HUES6 (cell line): ENCODE measurements at regions not wholly inside any gene's neighbourhood (a gene's known extent, or its start where the extent isn't known, plus 50 kb on each side); places are given as distances from the start of the nearest gene placed in this dataset.

Experiments
- H3K27ac ChIP-seq: 2 replicates; pipeline ENCODE4 v1.7.0; 2013; ENCODE audit warnings: low read depth, mild to moderate bottlenecking, low read length, inconsistent platforms
- H3K27me3 ChIP-seq: 2 replicates; pipeline ENCODE4 v1.6.1; 2013; ENCODE audit warnings: low read length; ENCODE audit not compliant: control insufficient read depth, insufficient read depth
- H3K36me3 ChIP-seq: 2 replicates; pipeline ENCODE4 v1.6.1; 2013; ENCODE audit warnings: low read length; ENCODE audit not compliant: control insufficient read depth, insufficient read depth
- H3K4me1 ChIP-seq: 2 replicates; pipeline ENCODE4 v1.6.1; 2013; ENCODE audit warnings: low read length; ENCODE audit not compliant: control insufficient read depth, insufficient read depth
- H3K4me3 ChIP-seq: 2 replicates; pipeline ENCODE4 v1.5.1; 2013; ENCODE audit warnings: low read depth, low read length
- H3K9ac ChIP-seq: one replicate; pipeline ENCODE4 v1.6.1; 2013; ENCODE audit warnings: mild to moderate bottlenecking, low read length
- H3K9me3 ChIP-seq: 2 replicates; pipeline ENCODE4 v1.6.1; 2013; ENCODE audit warnings: low read depth, low read length; ENCODE audit not compliant: control insufficient read depth, insufficient read depth

DNA sequence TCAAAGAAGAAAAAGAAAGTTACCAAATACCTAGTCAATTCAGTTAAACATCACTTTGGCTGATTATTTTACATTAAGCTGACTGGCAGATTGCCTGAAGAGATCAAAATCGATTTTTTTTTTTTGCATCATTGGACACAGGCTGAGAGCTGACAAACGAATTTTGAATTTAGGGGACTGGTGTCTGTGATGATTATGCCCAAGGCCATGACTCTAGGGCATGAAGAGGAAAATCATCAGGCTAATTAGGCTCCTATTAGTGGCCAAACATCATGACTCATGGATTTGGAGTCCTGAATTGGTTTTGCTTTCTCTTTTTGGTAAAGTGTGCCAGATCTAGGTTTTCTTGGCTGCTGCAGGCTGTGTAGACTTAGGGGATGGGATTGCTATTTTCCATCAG, 829.3 kb upstream of the LCORL start:
- Histone ChIP-seq H3K9ac (no peak overlapping the region), H3K36me3 (no peaks in the 10 kb centered on the region), H3K9me3 (no peaks in the 10 kb centered on the region), H3K4me3 (no peak overlapping the region), H3K27me3 (no peaks in the 10 kb centered on the region), H3K4me1 (no peaks in the 10 kb centered on the region), H3K27ac (no peak overlapping the region)

DNA sequence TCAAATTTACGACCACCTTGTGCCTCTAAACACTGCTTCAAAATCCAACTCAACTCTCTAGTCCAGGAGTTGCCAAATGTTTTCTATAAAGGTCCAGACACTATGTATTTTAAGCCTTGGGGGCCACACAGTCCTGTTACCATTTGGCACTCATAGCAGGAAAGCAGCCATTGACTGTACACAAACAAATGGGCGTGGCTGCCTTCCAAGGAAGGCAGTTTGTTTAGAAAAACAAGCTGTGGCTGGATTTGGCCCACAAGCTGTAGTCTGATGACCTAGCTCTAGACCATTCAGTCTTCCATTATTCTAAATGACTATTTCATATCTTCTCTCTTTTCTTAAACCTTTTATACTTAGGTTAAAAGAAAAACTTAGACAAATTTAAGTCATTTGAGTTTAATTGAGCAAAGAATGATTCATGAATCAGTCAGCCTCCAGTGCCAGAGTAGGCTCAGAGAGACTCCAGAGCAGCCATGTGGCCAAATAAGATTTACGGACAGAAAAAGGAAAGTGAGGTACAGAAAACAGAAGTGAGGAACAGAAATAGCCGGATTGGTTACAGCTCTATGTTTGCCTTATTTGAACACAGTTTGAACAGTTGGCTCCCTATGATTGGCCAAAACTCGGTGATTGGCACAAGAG, 825.8 kb upstream of the LCORL start:
- no peaks in the 10 kb centered on the region for H3K4me1 ChIP-seq
- no peaks in the 10 kb centered on the region for H3K27me3 ChIP-seq
- no peak overlapping the region for H3K27ac ChIP-seq
- no peak overlapping the region for H3K4me3 ChIP-seq
- no peaks in the 10 kb centered on the region for H3K36me3 ChIP-seq
- H3K9me3 ChIP-seq, result peaks cover 15% of the 10 kb centered on the region
- no peak overlapping the region for H3K9ac ChIP-seq

- H3K9me3 ChIP-seq, result peaks cover 20% of the 10 kb centered on the region
- no peak overlapping the region for H3K4me3 ChIP-seq
- no peak overlapping the region for H3K9ac ChIP-seq
- no peaks in the 10 kb centered on the region for H3K36me3 ChIP-seq
- H3K27me3 ChIP-seq, result no peaks in the 10 kb centered on the region
- H3K27ac ChIP-seq, result no peak overlapping the region
- H3K4me1 ChIP-seq, result no peaks in the 10 kb centered on the region
Observed at GRCh38 chr4:18846313-18846712, 824.8 kb upstream of the LCORL start.

GRCh38 chr4:18844726-18845125, 823.2 kb upstream of the LCORL start:
- Histone ChIP-seq H3K9me3 (peaks cover 20% of the 10 kb centered on the region), H3K4me1 (no peaks in the 10 kb centered on the region), H3K27me3 (no peaks in the 10 kb centered on the region), H3K27ac (no peak overlapping the region), H3K9ac (no peak overlapping the region), H3K4me3 (no peak overlapping the region), H3K36me3 (no peaks in the 10 kb centered on the region)

DNA sequence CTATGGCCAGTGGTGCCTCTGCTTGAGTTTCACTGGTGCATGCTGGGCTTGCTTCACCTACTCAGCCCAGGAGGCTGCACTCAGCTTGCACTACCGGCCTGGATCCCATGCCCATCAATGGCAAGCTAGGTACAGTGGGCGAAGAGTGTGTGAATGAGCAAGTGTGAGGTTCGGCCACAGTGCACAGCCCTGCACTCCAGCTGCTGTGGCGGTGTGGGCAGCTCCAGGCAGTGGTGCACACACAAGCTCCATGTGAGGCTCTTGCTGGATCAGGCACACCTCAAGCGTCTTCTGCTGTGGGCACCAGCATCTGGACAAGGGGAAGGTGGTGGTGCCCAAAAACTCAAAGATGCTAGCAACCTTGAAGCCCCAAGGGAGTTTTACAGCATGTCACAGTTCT, 820.9 kb upstream of the LCORL start:
- no peaks in the 10 kb centered on the region for H3K27me3 ChIP-seq
- no peak overlapping the region for H3K4me3 ChIP-seq
- peaks cover 20% of the 10 kb centered on the region for H3K9me3 ChIP-seq
- no peaks in the 10 kb centered on the region for H3K36me3 ChIP-seq
- no peak overlapping the region for H3K27ac ChIP-seq
- H3K4me1 ChIP-seq, result no peaks in the 10 kb centered on the region
- H3K9ac ChIP-seq, result no peak overlapping the region

DNA sequence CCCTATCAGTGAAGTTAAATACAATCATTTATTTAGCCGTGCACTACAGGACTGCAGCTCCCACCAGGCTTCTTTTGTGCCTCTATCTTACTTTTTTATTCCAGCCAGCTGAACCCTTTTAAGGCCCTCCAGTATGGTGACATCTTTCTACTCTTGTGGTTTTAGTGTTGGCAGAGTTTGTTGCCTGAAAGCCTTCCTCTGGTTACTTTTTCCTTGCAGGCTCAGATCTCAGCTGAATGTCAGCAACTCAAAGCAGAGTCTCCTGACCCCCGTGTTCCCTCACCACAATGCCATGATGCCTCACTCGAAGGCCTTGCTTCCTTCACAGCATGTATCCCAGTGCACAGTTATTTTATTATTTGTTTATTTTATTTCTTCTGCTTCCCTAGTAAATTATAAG, 818.9 kb upstream of the LCORL start:
- no peaks in the 10 kb centered on the region for H3K27me3 ChIP-seq
- no peaks in the 10 kb centered on the region for H3K4me1 ChIP-seq
- H3K36me3 ChIP-seq, result no peaks in the 10 kb centered on the region
- H3K4me3 ChIP-seq, result no peak overlapping the region
- peaks cover 20% of the 10 kb centered on the region for H3K9me3 ChIP-seq
- H3K9ac ChIP-seq, result no peak overlapping the region
- no peak overlapping the region for H3K27ac ChIP-seq

GRCh38 chr4:18816228-18816895, 794.8 kb upstream of the LCORL start:
- Histone ChIP-seq H3K9ac (no peak overlapping the region), H3K9me3 (peaks cover 26% of the 10 kb centered on the region), H3K27ac (no peak overlapping the region), H3K27me3 (no peaks in the 10 kb centered on the region), H3K4me1 (no peaks in the 10 kb centered on the region), H3K36me3 (peaks cover 3% of the 10 kb centered on the region; the same call in 1 of the 2 replicates), H3K4me3 (no peak overlapping the region)

DNA sequence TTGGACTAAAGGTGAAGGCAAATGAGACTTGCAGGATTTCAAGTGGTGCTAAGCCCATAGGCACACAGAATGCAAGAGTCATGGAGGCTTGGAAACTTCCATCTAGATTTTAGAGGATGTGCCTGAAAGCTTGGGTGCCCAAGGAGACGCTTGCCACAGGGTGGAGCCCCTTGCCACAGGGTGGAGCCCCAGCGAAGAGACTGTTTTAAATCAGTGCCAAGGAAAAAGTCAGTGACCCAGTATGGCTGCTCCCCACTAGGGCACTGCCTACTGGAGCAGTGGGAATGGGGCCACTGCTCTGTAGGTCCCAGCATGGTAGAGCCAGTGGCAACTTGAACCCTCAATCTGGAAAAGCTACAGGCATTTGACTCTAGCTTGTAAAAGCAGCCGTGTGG, 794.2 kb upstream of the LCORL start:
- H3K4me3 ChIP-seq, result no peak overlapping the region
- no peak overlapping the region for H3K9ac ChIP-seq
- no peaks in the 10 kb centered on the region for H3K27me3 ChIP-seq
- H3K9me3 ChIP-seq, result peaks cover 26% of the 10 kb centered on the region
- peaks cover 3% of the 10 kb centered on the region; the same call in 1 of the 2 replicates for H3K36me3 ChIP-seq
- no peak overlapping the region for H3K27ac ChIP-seq
- H3K4me1 ChIP-seq, result no peaks in the 10 kb centered on the region

- 0 out of 2 replicates have a peak, but pooled peaks cover 3% of the 10 kb centered on the region for H3K36me3 ChIP-seq
- no peak overlapping the region for H3K4me3 ChIP-seq
- H3K27ac ChIP-seq, result no peak overlapping the region
- H3K9ac ChIP-seq, result no peak overlapping the region
- no peaks in the 10 kb centered on the region for H3K4me1 ChIP-seq
- H3K9me3 ChIP-seq, result peaks cover 26% of the 10 kb centered on the region
- H3K27me3 ChIP-seq, result no peaks in the 10 kb centered on the region
Observed at GRCh38 chr4:18815081-18815778, 793.7 kb upstream of the LCORL start.

GRCh38 chr4:18813771-18814170, 792.2 kb upstream of the LCORL start:
- Histone ChIP-seq H3K9me3 (peaks cover 26% of the 10 kb centered on the region), H3K36me3 (0 out of 2 replicates have a peak, but pooled peaks cover 3% of the 10 kb centered on the region), H3K4me3 (no peak overlapping the region)

GRCh38 chr4:18813055-18813454, 791.5 kb upstream of the LCORL start:
- H3K9ac ChIP-seq, result no peak overlapping the region
- peaks cover 26% of the 10 kb centered on the region for H3K9me3 ChIP-seq
- H3K36me3 ChIP-seq, result 0 out of 2 replicates have a peak, but pooled peaks cover 3% of the 10 kb centered on the region
- H3K4me1 ChIP-seq, result no peaks in the 10 kb centered on the region
- H3K27ac ChIP-seq, result no peak overlapping the region
- H3K27me3 ChIP-seq, result no peaks in the 10 kb centered on the region
- no peak overlapping the region for H3K4me3 ChIP-seq

More at GRCh38 chr4:18813771-18814170, 792.2 kb upstream of the LCORL start:
- Histone ChIP-seq H3K9ac (no peak overlapping the region), H3K4me1 (no peaks in the 10 kb centered on the region), H3K27me3 (no peaks in the 10 kb centered on the region), H3K27ac (no peak overlapping the region)
